H1 (cell line): ENCODE measurements at regions not wholly inside any gene's neighbourhood (a gene's known extent, or its start where the extent isn't known, plus 50 kb on each side); places are given as distances from the start of the nearest gene placed in this dataset.

Experiments used
- CTCF ChIA-PET: fragments of 300-600 bp; sonication (Branson Sonifier 250); formaldehyde crosslinking; loops from one replicate; lab custom pipeline; 2021; ENCODE audit not compliant: partially characterized antibody; lab: Charles Lee
- POLR2A ChIA-PET: fragments of 300-600 bp; sonication (Branson Sonifier 250); formaldehyde crosslinking; loops from one replicate; lab custom pipeline; 2021; ENCODE audit warnings: inconsistent platforms; ENCODE audit not compliant: partially characterized antibody; lab: Charles Lee
- DNase-seq, 2 experiments: peaks; one replicate each; pipeline versions ENCODE4 v3.0.0 to v3.0.0-alpha.2; 2010 to 2022; ENCODE audit warnings: low spot score in 2 of 2, low read depth in 1 of 2, mixed read lengths in 1 of 2
- FAIRE-seq: peaks from 2 replicates; lab custom pipeline; 2011; peaks lifted over from hg19 to GRCh38; lab: Jason Lieb, UNC
- H2AFZ ChIP-seq: 2 replicates; pipeline ENCODE4 v1.8.1; 2012; ENCODE audit warnings: low read length, inconsistent platforms
- H2AK5ac ChIP-seq: 2 replicates; pipeline ENCODE4 v1.6.1; 2013; ENCODE audit warnings: low read depth, low read length
- H2BK120ac ChIP-seq: replicated peaks from 2 replicates; pipeline ENCODE3; 2013; ENCODE audit warnings: low read depth, low read length, inconsistent platforms
- H2BK12ac ChIP-seq: 2 replicates; pipeline ENCODE4 v1.6.1; 2013; ENCODE audit warnings: low read depth, low read length
- H2BK15ac ChIP-seq: 2 replicates; pipeline ENCODE4 v1.6.1; 2013; ENCODE audit warnings: low read length
- H2BK20ac ChIP-seq: 2 replicates; pipeline ENCODE4 v1.6.1; 2013; ENCODE audit warnings: low read length
- H2BK5ac ChIP-seq: 2 replicates; pipeline ENCODE4 v1.6.1; 2013; ENCODE audit warnings: low read depth, low read length
- H3K14ac ChIP-seq: 2 replicates; pipeline ENCODE4 v1.6.1; 2013; ENCODE audit warnings: inconsistent platforms; ENCODE audit not compliant: insufficient read length
- H3K18ac ChIP-seq: 2 replicates; pipeline ENCODE4 v1.6.1; 2013; ENCODE audit warnings: low read length; ENCODE audit errors: extremely low read depth
- H3K23ac ChIP-seq: 2 replicates; pipeline ENCODE4 v1.6.1; 2013; ENCODE audit warnings: inconsistent platforms; ENCODE audit not compliant: insufficient read length
- H3K23me2 ChIP-seq: 2 replicates; pipeline ENCODE4 v1.6.1; 2013; ENCODE audit warnings: low read depth, low read length
- H3K27ac ChIP-seq: 2 replicates; pipeline ENCODE4 v1.6.1; 2011; ENCODE audit warnings: low read depth, low read length, inconsistent platforms
- H3K27me3 ChIP-seq, 4 experiments: replicated peaks in 1 of 4; 1 replicate in 1 of 4; 2 replicates in 3 of 4; pipeline versions ENCODE4 v1.6.1 to v1.8.1; 2011 to 2013; ENCODE audit warnings: low read length in 3 of 4, mild to moderate bottlenecking in 3 of 4, inconsistent platforms in 2 of 4, mixed read lengths in 2 of 4, moderate library complexity in 1 of 4; ENCODE audit not compliant: control insufficient read depth in 3 of 4, insufficient read depth in 3 of 4; ENCODE audit errors: extremely low read depth in 1 of 4
- H3K36me3 ChIP-seq, 4 experiments: 2 replicates each; pipeline versions ENCODE4 v1.6.1 to v1.8.1; 2011 to 2013; ENCODE audit warnings: mild to moderate bottlenecking in 4 of 4, low read length in 3 of 4, moderate library complexity in 2 of 4, control low read depth in 1 of 4, inconsistent platforms in 1 of 4; ENCODE audit not compliant: insufficient read depth in 4 of 4, control insufficient read depth in 2 of 4
- H3K4ac ChIP-seq: replicated peaks from 2 replicates; pipeline ENCODE3; 2013; ENCODE audit warnings: low read length, low read depth, mixed read lengths, inconsistent platforms; ENCODE audit not compliant: insufficient read length
- H3K4me1 ChIP-seq, 4 experiments: replicated peaks in 1 of 4; 1 replicate in 1 of 4; 2 replicates in 3 of 4; pipeline versions ENCODE4 v1.6.1 to v1.8.1; 2011 to 2013; ENCODE audit warnings: low read length in 3 of 4, inconsistent platforms in 2 of 4, mixed read lengths in 1 of 4; ENCODE audit not compliant: insufficient read depth in 4 of 4, control insufficient read depth in 3 of 4
- H3K4me2 ChIP-seq, 2 experiments: 2 replicates each; pipeline versions ENCODE4 v1.6.1 to v1.8.1; 2011 to 2013; ENCODE audit warnings: low read depth in 2 of 2, low read length in 2 of 2, control low read depth in 1 of 2, inconsistent platforms in 1 of 2, mild to moderate bottlenecking in 1 of 2; ENCODE audit not compliant: insufficient read depth in 1 of 2
- H3K4me3 ChIP-seq, 4 experiments: fragments of 200-600, 300-600 bp in 1 of 4; sonication (generic), shearing (Covaris generic), sonication (Bioruptor Twin) in 1 of 4; 2 replicates each; pipeline versions ENCODE4 v1.5.1 to v1.8.1; 2011 to 2016; ENCODE audit warnings: low read length in 4 of 4, low read depth in 3 of 4, control low read depth in 2 of 4, inconsistent platforms in 2 of 4, mild to moderate bottlenecking in 2 of 4, mixed read lengths in 1 of 4, moderate library complexity in 1 of 4; ENCODE audit not compliant: insufficient read depth in 2 of 4; ENCODE audit errors: extremely low read depth in 1 of 4
- H3K56ac ChIP-seq: replicated peaks from 2 replicates; pipeline ENCODE3; 2013; ENCODE audit warnings: low read depth, mild to moderate bottlenecking, mixed read lengths, low read length, inconsistent platforms; ENCODE audit not compliant: insufficient read length
- H3K79me1 ChIP-seq: 2 replicates; pipeline ENCODE4 v1.6.1; 2013; ENCODE audit warnings: low read depth, low read length, control low read depth
- H3K79me2 ChIP-seq, 2 experiments: 2 replicates each; pipeline versions ENCODE4 v1.6.1 to v1.8.1; 2012 to 2013; ENCODE audit warnings: low read length in 2 of 2, mild to moderate bottlenecking in 2 of 2, inconsistent platforms in 1 of 2; ENCODE audit not compliant: insufficient read depth in 2 of 2, control insufficient read depth in 1 of 2
- H3K9ac ChIP-seq, 4 experiments: replicated peaks in 1 of 4; 1 replicate in 1 of 4; 2 replicates in 3 of 4; pipeline versions ENCODE4 v1.6.1 to v1.8.1; 2011 to 2013; ENCODE audit warnings: low read depth in 3 of 4, low read length in 3 of 4, control low read depth in 2 of 4, mild to moderate bottlenecking in 2 of 4, moderate library complexity in 2 of 4, inconsistent platforms in 1 of 4; ENCODE audit errors: extremely low read depth in 1 of 4
- H3K9me3 ChIP-seq, 2 experiments: 2 replicates each; pipeline versions ENCODE4 v1.6.1 to v1.8.1; 2012 to 2013; ENCODE audit warnings: mild to moderate bottlenecking in 2 of 2, moderate library complexity in 2 of 2, control low read depth in 1 of 2, inconsistent platforms in 1 of 2, low read depth in 1 of 2, low read length in 1 of 2, mixed read lengths in 1 of 2; ENCODE audit not compliant: insufficient read depth in 2 of 2
- H4K20me1 ChIP-seq, 2 experiments: replicated peaks in 1 of 2; 2 replicates each; pipeline versions ENCODE3 to v1.8.1; 2011 to 2013; ENCODE audit warnings: inconsistent platforms in 2 of 2, low read length in 2 of 2, mild to moderate bottlenecking in 1 of 2; ENCODE audit not compliant: insufficient read depth in 2 of 2, control insufficient read depth in 1 of 2
- H4K5ac ChIP-seq: 2 replicates; pipeline ENCODE4 v1.6.1; 2013; ENCODE audit warnings: low read length, low read depth, mixed read lengths, inconsistent platforms; ENCODE audit not compliant: insufficient read length
- H4K8ac ChIP-seq: 2 replicates; pipeline ENCODE4 v1.8.0; 2013; ENCODE audit warnings: mild to moderate bottlenecking, moderate library complexity, low read length, inconsistent platforms; ENCODE audit not compliant: insufficient read depth; ENCODE audit errors: extremely low read depth
- H4K91ac ChIP-seq: replicated peaks from 2 replicates; pipeline ENCODE3; 2013; ENCODE audit warnings: low read length, mixed read lengths, inconsistent platforms; ENCODE audit not compliant: insufficient read length
- CEBPB ChIP-seq: IDR thresholded peaks from 2 replicates; pipeline ENCODE4 v1.6.1; 2012; ENCODE audit warnings: low read depth, low read length
- CTBP2 ChIP-seq: IDR thresholded peaks from 2 replicates; pipeline ENCODE4 v1.7.0; 2011; ENCODE audit warnings: borderline replicate concordance, mild to moderate bottlenecking, moderate library complexity, mixed read lengths, low read length; ENCODE audit not compliant: insufficient read depth, insufficient read length
- EZH2 ChIP-seq: fragments of 200-600 bp; sonication (generic); IDR thresholded peaks from 2 replicates; pipeline ENCODE4 v1.7.1; 2012; ENCODE audit warnings: low read depth, mild to moderate bottlenecking, moderate library complexity, low read length, inconsistent platforms; ENCODE audit not compliant: severe bottlenecking
- PHF8 ChIP-seq: fragments of 200-600 bp; sonication (generic); conservative IDR thresholded peaks from 2 replicates; pipeline ENCODE4 v1.7.1; 2012; ENCODE audit warnings: low read depth, mild to moderate bottlenecking, inconsistent platforms, low read length, moderate library complexity
- SP2 ChIP-seq: IDR thresholded peaks from 2 replicates; pipeline ENCODE4 v1.6.1; 2012; ENCODE audit warnings: mild to moderate bottlenecking, low read length, inconsistent platforms
- WGBS, 2 experiments: shearing (Covaris generic) in 1 of 2; methylation state at CpG; one replicate each; pipeline versions ENCODE4 v1.1.6 to v1.1.7; 2013 to 2015; ENCODE audit warnings: low lambda C conversion rate in 2 of 2, mixed read lengths in 2 of 2, inconsistent platforms in 1 of 2, low coverage in 1 of 2, missing lambda C conversion rate in 1 of 2; ENCODE audit not compliant: insufficient replicate concordance in 2 of 2, insufficient coverage in 1 of 2, insufficient read length in 1 of 2; ENCODE audit errors: extremely low coverage in 1 of 2, missing lambda C conversion rate in 1 of 2; 5-methylcytosine and 5-hydroxymethylcytosine counted together

DNA sequence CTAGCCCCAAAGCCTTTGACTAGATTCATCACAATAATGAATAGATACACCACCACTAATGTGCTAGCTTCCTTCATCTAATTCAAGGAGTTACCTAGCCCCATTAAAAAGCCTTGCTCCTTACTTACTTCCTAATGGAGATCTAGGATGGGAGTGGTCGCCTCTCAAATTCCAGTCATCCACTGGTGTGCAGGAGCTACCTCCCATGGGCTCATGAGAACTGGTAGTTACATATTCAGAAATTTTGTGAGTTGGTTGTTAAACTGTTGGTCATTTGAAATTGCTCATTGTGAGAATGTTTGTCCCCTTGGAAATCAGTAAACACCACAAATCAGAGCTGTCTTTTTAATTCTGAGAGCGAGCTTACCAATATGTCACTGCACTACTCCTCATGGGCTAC is 91.7 kb upstream of the GDNF start:
- Histone ChIP-seq H2AK5ac (no peak overlapping the region), H3K27me3 (no peaks in the 10 kb centered on the region), H3K4me3 (no peak overlapping the region), H3K14ac (no peak overlapping the region), H2BK20ac (no peak overlapping the region), H2BK15ac (no peak overlapping the region), H3K79me2 (no peaks in the 10 kb centered on the region), H4K5ac (no peak overlapping the region), H3K4ac (no peak overlapping the region), H4K8ac (no peak overlapping the region), H2BK120ac (no peak overlapping the region), H4K20me1 (no peaks in the 10 kb centered on the region), H3K27ac (no peak overlapping the region), H3K9me3 (no peaks in the 10 kb centered on the region), H3K9ac (no peak overlapping the region), H4K91ac (no peak overlapping the region), H3K4me2 (no peak overlapping the region), H3K79me1 (no peaks in the 10 kb centered on the region), H3K56ac (no peak overlapping the region), H2BK12ac (no peak overlapping the region), H2BK5ac (no peak overlapping the region), H3K23me2 (no peaks in the 10 kb centered on the region), H2AFZ (no peak overlapping the region), H3K18ac (no peak overlapping the region), H3K23ac (no peak overlapping the region), H3K4me1 (no peaks in the 10 kb centered on the region), H3K36me3 (no peaks in the 10 kb centered on the region)
- POLR2A ChIA-PET: no interaction called here
- no peak for FAIRE-seq
- TF ChIP-seq CEBPB: no peak
- TF ChIP-seq SP2: no peak
- TF ChIP-seq PHF8: no peak
- no peak for TF ChIP-seq CTBP2
- TF ChIP-seq EZH2: no peak
- CTCF ChIA-PET: no interaction called here
- WGBS, 2 experiments: 97% methylated on average over 2 of the region's 2 CpGs; no CpG with 5 or more reads in 1 of the 2 experiments
- DNase-seq: no peak
